Right ventricle myocardium inferior (tissue), 1 donor: ENCODE measurements at regions not wholly inside any gene's neighbourhood (a gene's known extent, or its start where the extent isn't known, plus 50 kb on each side); places are given as distances from the start of the nearest gene placed in this dataset.

Experiments used
- ATAC-seq: fragments of 200-7000 bp; cut with Tn5 transposase; one replicate; pipeline ENCODE4 v1.9.1; 2020; ENCODE audit warnings: mild to moderate bottlenecking, moderate library complexity
- DNase-seq: peaks from one replicate; pipeline ENCODE4 v3.0.0; 2021; ENCODE audit errors: missing footprints
- intact Hi-C: fragments of 100-400 bp; cut with DNase I; formaldehyde crosslinking; loops from one replicate; pipeline ENCODE4 v1.11.0; 2022
- donor health status: DM: no; HTN: yes; CAD: no; lungs with severe emphysema.

- intact Hi-C loops: no loop called here
- no peak for ATAC-seq
- no peak for DNase-seq
Measured at GRCh38 chr2:38130876-38131275, 54.9 kb upstream of the CYP1B1 start.

GRCh38 chr2:38129987-38130386, 54.0 kb upstream of the CYP1B1 start:
- peak; percentile 53 for ATAC-seq
- no peak for DNase-seq
- intact Hi-C loops: no loop called here

- DNase-seq (no peak), ATAC-seq (peak; percentile 76)
- intact Hi-C loops: no loop called here
Measured at GRCh38 chr2:38129481-38129880, 53.5 kb upstream of the CYP1B1 start.

- peak; percentile 66 for DNase-seq
- peak; percentile 90 for ATAC-seq
- intact Hi-C loops: no loop called here
Measured at GRCh38 chr2:38128653-38129052, 52.7 kb upstream of the CYP1B1 start.

GRCh38 chr2:38127277-38127676, 51.3 kb upstream of the CYP1B1 start:
- DNase-seq (no peak), ATAC-seq (no peak)
- intact Hi-C loops: no loop called here

GRCh38 chr2:38125842-38126241, 49.9 kb upstream of the CYP1B1 start:
- ATAC-seq: no peak
- no peak for DNase-seq
- intact Hi-C loops: no loop called here
